GM12878 (cell line): ENCODE measurements at regions not wholly inside any gene's neighbourhood (a gene's known extent, or its start where the extent isn't known, plus 50 kb on each side); places are given as distances from the start of the nearest gene placed in this dataset.

Experiments
- ATAC-seq: fragments of 200-7000 bp; cut with Tn5 transposase; 3 replicates; pipeline ENCODE4 v1.9.1; 2020; ENCODE audit warnings: mild to moderate bottlenecking, moderate library complexity
- BruUV-seq: library from RNA; stranded (reverse); fragments of 400-500 nt; replicated peaks from 2 replicates; lab custom pipeline; 2021; lab: Mats Ljungman, UMichigan
- CTCF ChIA-PET: fragments of 300-600 bp; sonication (Branson Sonifier 250); formaldehyde crosslinking; extraction: SDS; loops from one replicate; lab custom pipeline; 2021; ENCODE audit warnings: inconsistent platforms; lab: Yijun Ruan, JAX
- POLR2A ChIA-PET: fragments of 350-600 bp; formaldehyde crosslinking; extraction: SDS; loops from one replicate; lab custom pipeline; 2021; ENCODE audit warnings: inconsistent platforms; lab: Charles Lee
- RAD21 ChIA-PET: fragments of 300-600 bp; sonication (Branson Sonifier 250); formaldehyde crosslinking; loops from one replicate; lab custom pipeline; 2023; ENCODE audit warnings: antibody characterized with exemption; ENCODE audit not compliant: unreplicated experiment; lab: Charles Lee
- SMC1A ChIA-PET: fragments of 300-600 bp; sonication (Branson Sonifier 250); formaldehyde crosslinking; loops from one replicate; lab custom pipeline; 2023; ENCODE audit not compliant: unreplicated experiment, uncharacterized antibody; lab: Charles Lee
- DNase-seq: peaks from one replicate; pipeline ENCODE4 v3.0.0-alpha.2; 2011; ENCODE audit warnings: low read depth, low spot score
- FAIRE-seq: peaks from 3 replicates; lab custom pipeline; 2011; peaks lifted over from hg19 to GRCh38; lab: Jason Lieb, UNC
- H2AFZ ChIP-seq: 2 replicates; pipeline ENCODE4 v1.6.0; 2011; ENCODE audit warnings: low read depth, low read length, control low read depth; ENCODE audit not compliant: control insufficient read depth
- H3K27ac ChIP-seq: 2 replicates; pipeline ENCODE4 v1.5.1; 2011; ENCODE audit warnings: control low read depth; ENCODE audit not compliant: control insufficient read depth, insufficient read depth
- H3K27me3 ChIP-seq, 2 experiments: replicated peaks in 1 of 2; 2 replicates each; pipeline versions ENCODE4 v1.6.0 to v1.6.1; 2011; ENCODE audit warnings: low read length in 1 of 2; ENCODE audit not compliant: control insufficient read depth in 2 of 2, insufficient read depth in 2 of 2
- H3K36me3 ChIP-seq, 2 experiments: 2 replicates each; pipeline ENCODE4 v1.5.1; 2011; ENCODE audit warnings: low read length in 1 of 2; ENCODE audit not compliant: control insufficient read depth in 2 of 2, insufficient read depth in 2 of 2
- H3K4me1 ChIP-seq: 2 replicates; pipeline ENCODE4 v1.6.1; 2011; ENCODE audit warnings: mild to moderate bottlenecking, low read length, moderate library complexity, mixed read lengths; ENCODE audit not compliant: control insufficient read depth, insufficient read depth
- H3K4me2 ChIP-seq: 2 replicates; pipeline ENCODE4 v1.6.0; 2011; ENCODE audit warnings: control low read depth; ENCODE audit not compliant: control insufficient read depth, insufficient read depth
- H3K4me3 ChIP-seq: fragments of 200-600 bp; sonication (generic); 2 replicates; pipeline ENCODE4 v1.5.1; 2016
- H3K79me2 ChIP-seq: 2 replicates; pipeline ENCODE4 v1.6.0; 2011; ENCODE audit warnings: low read length; ENCODE audit not compliant: control insufficient read depth, insufficient read depth
- H3K9ac ChIP-seq: 2 replicates; pipeline ENCODE4 v1.8.0; 2011; ENCODE audit warnings: low read length, control low read depth, mixed read lengths; ENCODE audit not compliant: control insufficient read depth, insufficient read depth
- H3K9me3 ChIP-seq: replicated peaks from 3 replicates; pipeline ENCODE4 v1.5.1; 2011; ENCODE audit warnings: mild to moderate bottlenecking, low read length; ENCODE audit not compliant: control insufficient read depth, insufficient read depth
- H4K20me1 ChIP-seq: 2 replicates; pipeline ENCODE4 v1.6.0; 2011; ENCODE audit not compliant: control insufficient read depth, insufficient read depth
- ATF3 ChIP-seq: IDR thresholded peaks from 2 replicates; pipeline ENCODE4 v1.6.1; 2011; ENCODE audit warnings: low read depth, mild to moderate bottlenecking, low read length, moderate library complexity, borderline replicate concordance; ENCODE audit errors: extremely low read depth
- FOS ChIP-seq: IDR thresholded peaks from 3 replicates; pipeline ENCODE4 v1.6.1; 2011; ENCODE audit warnings: borderline replicate concordance; ENCODE audit not compliant: insufficient read length; ENCODE audit errors: extremely low read depth
- FOXK2 ChIP-seq: fragments of 450-650 bp; IDR thresholded peaks from 2 replicates; pipeline ENCODE4 v1.6.1; 2017; ENCODE audit warnings: mild to moderate bottlenecking, moderate library complexity
- RBBP5 ChIP-seq: fragments of 200-600 bp; sonication (generic); conservative IDR thresholded peaks from 2 replicates; pipeline ENCODE4 v1.6.1; 2016
- REST ChIP-seq: IDR thresholded peaks from 2 replicates; pipeline ENCODE4 v1.6.1; 2012; ENCODE audit warnings: mild to moderate bottlenecking, low read depth, low read length
- TAF1 ChIP-seq: IDR thresholded peaks from 2 replicates; pipeline ENCODE4 v1.6.1; 2011; ENCODE audit warnings: mild to moderate bottlenecking, low read depth, low read length, borderline replicate concordance
- WGBS: methylation state at CpG from one replicate; pipeline ENCODE4 v1.1.6; 2016; ENCODE audit warnings: low lambda C conversion rate; ENCODE audit not compliant: insufficient replicate concordance, insufficient coverage; ENCODE audit errors: missing lambda C conversion rate; 5-methylcytosine and 5-hydroxymethylcytosine counted together
- in situ Hi-C: fragments of 300-500 bp; cut with MboI; formaldehyde crosslinking; loops from 9 replicates; pipeline ENCODE4 v1.14.3; 2018; ENCODE audit warnings: mixed read lengths
- intact Hi-C: fragments of 100-400 bp; cut with micrococcal nuclease; formaldehyde crosslinking; loops from one replicate; pipeline ENCODE4 v1.14.2; 2022; ENCODE audit not compliant: unreplicated experiment

- ATAC-seq (no peak), DNase-seq (no peak), FAIRE-seq (no peak)
- no peaks in the 10 kb centered on the region for H3K36me3 ChIP-seq
- ChIA-PET CTCF (no interaction called here), RAD21 (no interaction called here), POLR2A (no interaction called here), SMC1A (no interaction called here)
- H3K9ac ChIP-seq, result no peak overlapping the region
- H3K27me3 ChIP-seq, result no peaks in the 10 kb centered on the region
- in situ Hi-C loops, result no loop called here
- WGBS, result 53% methylated on average over 1 of the region's 1 CpG
- no peaks in the 10 kb centered on the region for H3K9me3 ChIP-seq
- H4K20me1 ChIP-seq, result no peaks in the 10 kb centered on the region
- no peak overlapping the region for H3K27ac ChIP-seq
- no peak overlapping the region for H2AFZ ChIP-seq
- no peak overlapping the region for H3K4me3 ChIP-seq
- H3K4me1 ChIP-seq, result no peaks in the 10 kb centered on the region
- intact Hi-C loops, result no loop called here
- H3K79me2 ChIP-seq, result no peaks in the 10 kb centered on the region
- no TSS peak for BruUV-seq
- no peak for TF ChIP-seq TAF1
- no peak for TF ChIP-seq FOXK2
- TF ChIP-seq ATF3, result no peak
- TF ChIP-seq FOS, result no peak
- TF ChIP-seq RBBP5, result no peak
- no peak for TF ChIP-seq REST
- H3K4me2 ChIP-seq, result no peak overlapping the region
Observed at GRCh38 chr12:17971850-17972249, 118.1 kb downstream of the RERGL start.
